IMR-90 (cell line): ENCODE measurements at regions not wholly inside any gene's neighbourhood (a gene's known extent, or its start where the extent isn't known, plus 50 kb on each side); places are given as distances from the start of the nearest gene placed in this dataset.

Experiments
- ATAC-seq: fragments of 200-7000 bp; cut with Tn5 transposase; 2 replicates; pipeline ENCODE4 v1.9.1; 2020; ENCODE audit warnings: low read depth, mild to moderate bottlenecking, moderate library complexity
- BruUV-seq: library from RNA; stranded (reverse); fragments of 400-500 nt; replicated peaks from 2 replicates; lab custom pipeline; 2021; lab: Mats Ljungman, UMichigan
- CTCF ChIA-PET: fragments of 300-600 bp; formaldehyde crosslinking; extraction: SDS; loops from one replicate; lab custom pipeline; 2021; ENCODE audit warnings: antibody characterized with exemption; lab: Yijun Ruan, JAX
- POLR2A ChIA-PET: fragments of 300-600 bp; sonication (Branson Sonifier 250); formaldehyde crosslinking; loops from one replicate; lab custom pipeline; 2022; ENCODE audit warnings: antibody characterized with exemption; ENCODE audit not compliant: unreplicated experiment; lab: Charles Lee
- DNase-seq: peaks from one replicate; pipeline ENCODE4 v3.0.0; 2013
- H2AFZ ChIP-seq: replicated peaks from 2 replicates; pipeline ENCODE3; 2013; ENCODE audit warnings: low read length, mild to moderate bottlenecking; ENCODE audit not compliant: poor library complexity
- H2AK5ac ChIP-seq: 2 replicates; pipeline ENCODE4 v1.6.1; 2013; ENCODE audit warnings: low read depth, low read length, inconsistent platforms
- H2AK9ac ChIP-seq: replicated peaks from 2 replicates; pipeline ENCODE3; 2013; ENCODE audit warnings: mild to moderate bottlenecking, low read depth, low read length, moderate library complexity; ENCODE audit not compliant: poor library complexity
- H2BK120ac ChIP-seq: 2 replicates; pipeline ENCODE4 v1.6.1; 2013; ENCODE audit warnings: low read depth, low read length, inconsistent platforms
- H2BK15ac ChIP-seq: 3 replicates; pipeline ENCODE4 v1.6.1; 2013; ENCODE audit warnings: low read depth, low read length, inconsistent platforms
- H2BK20ac ChIP-seq: 2 replicates; pipeline ENCODE4 v1.6.1; 2013; ENCODE audit warnings: low read depth, mild to moderate bottlenecking, inconsistent platforms, low read length, moderate library complexity
- H2BK5ac ChIP-seq: 2 replicates; pipeline ENCODE4 v1.6.1; 2013; ENCODE audit warnings: mild to moderate bottlenecking, low read depth, low read length, inconsistent platforms; ENCODE audit not compliant: poor library complexity, severe bottlenecking
- H3K14ac ChIP-seq: replicated peaks from 2 replicates; pipeline ENCODE4 v1.6.1; 2013; ENCODE audit warnings: low read depth, low read length, inconsistent platforms
- H3K18ac ChIP-seq: 2 replicates; pipeline ENCODE4 v1.6.1; 2013; ENCODE audit warnings: low read depth, low read length, control low read depth
- H3K23ac ChIP-seq: 2 replicates; pipeline ENCODE4 v1.6.1; 2013; ENCODE audit warnings: low read depth, low read length, inconsistent platforms
- H3K27ac ChIP-seq: 2 replicates; pipeline ENCODE4 v1.5.1; 2013; ENCODE audit warnings: mild to moderate bottlenecking, control low read depth, low read length; ENCODE audit not compliant: insufficient read depth
- H3K27me3 ChIP-seq: 2 replicates; pipeline ENCODE4 v1.6.1; 2013; ENCODE audit warnings: low read length; ENCODE audit not compliant: control insufficient read depth, insufficient read depth
- H3K36me3 ChIP-seq: 2 replicates; pipeline ENCODE4 v1.6.1; 2013; ENCODE audit warnings: low read length, mixed read lengths; ENCODE audit not compliant: control insufficient read depth, insufficient read depth
- H3K4ac ChIP-seq: 2 replicates; pipeline ENCODE4 v1.6.1; 2013; ENCODE audit warnings: low read depth, low read length, inconsistent platforms
- H3K4me1 ChIP-seq: 2 replicates; pipeline ENCODE4 v1.6.1; 2013; ENCODE audit warnings: low read length, mixed read lengths; ENCODE audit not compliant: control insufficient read depth, insufficient read depth
- H3K4me2 ChIP-seq: 2 replicates; pipeline ENCODE4 v1.6.1; 2013; ENCODE audit warnings: low read depth, mild to moderate bottlenecking, control low read depth, low read length, moderate library complexity
- H3K4me3 ChIP-seq: 2 replicates; pipeline ENCODE4 v1.5.1; 2013; ENCODE audit warnings: low read depth, mild to moderate bottlenecking, control low read depth, low read length, moderate library complexity; ENCODE audit not compliant: insufficient read depth
- H3K56ac ChIP-seq: 2 replicates; pipeline ENCODE4 v1.6.1; 2013; ENCODE audit warnings: low read length, inconsistent platforms; ENCODE audit not compliant: insufficient read depth; ENCODE audit errors: extremely low read depth
- H3K79me1 ChIP-seq, 2 experiments: 2 replicates each; pipeline ENCODE4 v1.6.1; 2013; ENCODE audit warnings: low read length in 2 of 2, inconsistent platforms in 1 of 2, low read depth in 1 of 2
- H3K9ac ChIP-seq: 2 replicates; pipeline ENCODE4 v1.6.1; 2013; ENCODE audit warnings: low read depth, low read length, control low read depth
- H3K9me1 ChIP-seq: 2 replicates; pipeline ENCODE4 v1.6.1; 2013; ENCODE audit warnings: low read length, inconsistent platforms; ENCODE audit not compliant: insufficient read depth
- H3K9me3 ChIP-seq: 2 replicates; pipeline ENCODE4 v1.6.1; 2013; ENCODE audit warnings: low read length; ENCODE audit not compliant: control insufficient read depth, insufficient read depth
- H4K20me1 ChIP-seq: 2 replicates; pipeline ENCODE4 v1.6.1; 2013; ENCODE audit warnings: low read length, inconsistent platforms; ENCODE audit not compliant: insufficient read depth
- H4K5ac ChIP-seq: 2 replicates; pipeline ENCODE4 v1.6.1; 2013; ENCODE audit warnings: mild to moderate bottlenecking, low read depth, low read length, control low read depth
- H4K8ac ChIP-seq, 2 experiments: 2 replicates each; pipeline ENCODE4 v1.6.1; 2013; ENCODE audit warnings: low read depth in 2 of 2, low read length in 2 of 2, control low read depth in 1 of 2, inconsistent platforms in 1 of 2
- H4K91ac ChIP-seq: 2 replicates; pipeline ENCODE4 v1.6.1; 2013; ENCODE audit warnings: low read depth, low read length, inconsistent platforms; ENCODE audit not compliant: insufficient read depth
- BHLHE40 ChIP-seq: fragments of 150-350 bp; IDR thresholded peaks from 2 replicates; pipeline ENCODE4 v1.6.1; 2016; ENCODE audit warnings: mild to moderate bottlenecking, low read depth, low read length
- CEBPB ChIP-seq: IDR thresholded peaks from 2 replicates; pipeline ENCODE4 v1.6.1; 2012; ENCODE audit warnings: low read depth, low read length, improper control_type of control experiment
- CHD1 ChIP-seq: IDR thresholded peaks from 2 replicates; pipeline ENCODE4 v1.6.1; 2012; ENCODE audit warnings: low read depth, low read length, improper control_type of control experiment
- CTCF ChIP-seq: conservative IDR thresholded peaks from 2 replicates; pipeline ENCODE4 v1.5.1; 2012; ENCODE audit warnings: mild to moderate bottlenecking, low read depth, low read length, improper control_type of control experiment
- ELK1 ChIP-seq: fragments of 150-350 bp; IDR thresholded peaks from 2 replicates; pipeline ENCODE4 v1.6.1; 2016; ENCODE audit warnings: low read depth, mild to moderate bottlenecking, low read length, moderate library complexity, borderline replicate concordance
- FOS ChIP-seq: fragments of 150-350 bp; IDR thresholded peaks from 2 replicates; pipeline ENCODE4 v1.6.1; 2016; ENCODE audit warnings: low read depth, low read length
- MAFK ChIP-seq: IDR thresholded peaks from 2 replicates; pipeline ENCODE4 v1.6.1; 2012; ENCODE audit warnings: low read depth, low read length, improper control_type of control experiment
- NFE2L2 ChIP-seq: fragments of 150-350 bp; IDR thresholded peaks from 2 replicates; pipeline ENCODE4 v1.6.1; 2016; ENCODE audit warnings: low read depth, mild to moderate bottlenecking, low read length
- RCOR1 ChIP-seq: IDR thresholded peaks from 2 replicates; pipeline ENCODE4 v1.6.1; 2012; ENCODE audit warnings: mild to moderate bottlenecking, low read length, improper control_type of control experiment; ENCODE audit not compliant: insufficient replicate concordance
- SMC3 ChIP-seq: fragments of 150-350 bp; IDR thresholded peaks from 2 replicates; pipeline ENCODE4 v1.6.1; 2016; ENCODE audit warnings: low read depth, mild to moderate bottlenecking, antibody characterized with exemption, low read length, moderate library complexity
- USF2 ChIP-seq: fragments of 150-350 bp; IDR thresholded peaks from 2 replicates; pipeline ENCODE4 v1.6.1; 2017; ENCODE audit warnings: mild to moderate bottlenecking, antibody characterized with exemption, low read length, low read depth
- WGBS, 2 experiments: methylation state at CpG; one replicate each; pipeline versions ENCODE4 v1.1.5 to v1.1.7; 2013; ENCODE audit warnings: missing lambda C conversion rate in 2 of 2; ENCODE audit not compliant: insufficient read length in 1 of 2; ENCODE audit errors: extremely low coverage in 2 of 2; 5-methylcytosine and 5-hydroxymethylcytosine counted together
- dilution Hi-C: fragments of 300-500 bp; cut with HindIII; formaldehyde crosslinking; loops from one replicate; pipeline ENCODE4 v1.14.3; 2018; ENCODE audit warnings: low sequenced_read_pairs; ENCODE audit not compliant: unreplicated experiment
- in situ Hi-C: fragments of 300-500 bp; cut with MboI; formaldehyde crosslinking; loops from 3 replicates; pipeline ENCODE4 v1.14.3; 2019; ENCODE audit warnings: low sequenced_read_pairs, inconsistent platforms, mixed read lengths
- intact Hi-C: fragments of 100-400 bp; cut with micrococcal nuclease; formaldehyde crosslinking; loops from 2 replicates; pipeline ENCODE4 v1.10.0; 2022

GRCh38 chr6:121711472-121711871, 276.0 kb downstream of the GJA1 start:
- Histone ChIP-seq H2AK5ac (no peak overlapping the region), H4K91ac (no peak overlapping the region), H3K36me3 (no peaks in the 10 kb centered on the region), H3K4me1 (no peaks in the 10 kb centered on the region), H3K9me3 (no peaks in the 10 kb centered on the region), H2AK9ac (no peak overlapping the region), H3K4me2 (no peak overlapping the region), H3K23ac (no peak overlapping the region), H2BK5ac (no peak overlapping the region), H3K9ac (no peak overlapping the region), H3K4ac (no peak overlapping the region), H3K18ac (no peak overlapping the region), H4K20me1 (no peaks in the 10 kb centered on the region), H3K4me3 (no peak overlapping the region), H3K56ac (no peak overlapping the region), H3K14ac (no peak overlapping the region), H2AFZ (no peak overlapping the region), H3K27ac (no peak overlapping the region), H2BK20ac (no peak overlapping the region), H3K9me1 (no peaks in the 10 kb centered on the region), H2BK120ac (no peak overlapping the region), H4K8ac (no peak overlapping the region), H3K27me3 (no peaks in the 10 kb centered on the region), H4K5ac (no peak overlapping the region), H3K79me1 (no peaks in the 10 kb centered on the region), H2BK15ac (no peak overlapping the region)
- POLR2A ChIA-PET: no interaction called here
- ATAC-seq (no peak), DNase-seq (no peak)
- no CpG with 5 or more reads among the region's 3 CpGs for WGBS, 2 experiments
- in situ Hi-C loops: no loop called here
- BruUV-seq: no TSS peak
- TF ChIP-seq BHLHE40 (no peak), CTCF (no peak), CHD1 (no peak), ELK1 (no peak), USF2 (no peak), CEBPB (no peak), MAFK (no peak), RCOR1 (no peak), FOS (no peak), NFE2L2 (no peak), SMC3 (no peak)
- CTCF ChIA-PET: no interaction called here
- intact Hi-C loops: no loop called here
- dilution Hi-C loops: no loop called here
